IPS DF 6.9 (cell line): ENCODE measurements at regions not wholly inside any gene's neighbourhood (a gene's known extent, or its start where the extent isn't known, plus 50 kb on each side); places are given as distances from the start of the nearest gene placed in this dataset.

ENCODE experiments used
- DNase-seq: peaks from one replicate; pipeline ENCODE4 v3.0.0-alpha.2; 2013; ENCODE audit warnings: low read depth, low spot score
- H3K27ac ChIP-seq: one replicate; pipeline ENCODE4 v1.5.1; 2013; ENCODE audit warnings: low read length, control low read depth
- H3K27me3 ChIP-seq: 2 replicates; pipeline ENCODE4 v1.6.1; 2013; ENCODE audit warnings: mild to moderate bottlenecking, low read length; ENCODE audit not compliant: control insufficient read depth, insufficient read depth
- H3K36me3 ChIP-seq: 2 replicates; pipeline ENCODE4 v1.6.1; 2013; ENCODE audit warnings: low read length; ENCODE audit not compliant: control insufficient read depth, insufficient read depth
- H3K4me1 ChIP-seq: 2 replicates; pipeline ENCODE4 v1.6.1; 2013; ENCODE audit warnings: low read length; ENCODE audit not compliant: control insufficient read depth, insufficient read depth
- H3K4me3 ChIP-seq: 2 replicates; pipeline ENCODE4 v1.5.1; 2013; ENCODE audit warnings: mild to moderate bottlenecking, low read length
- H3K9me3 ChIP-seq: 2 replicates; pipeline ENCODE4 v1.6.1; 2013; ENCODE audit warnings: low read length, inconsistent platforms; ENCODE audit not compliant: control insufficient read depth, insufficient read depth
- WGBS: extraction: QIAGEN DNeasy Blood & Tissue Kit; methylation state at CpG from one replicate; pipeline ENCODE4 v1.1.7; 2013; ENCODE audit warnings: mixed read lengths, missing lambda C conversion rate; ENCODE audit not compliant: insufficient read length, insufficient coverage; 5-methylcytosine and 5-hydroxymethylcytosine counted together

GRCh38 chr16:73739049-73739769 is 557.4 kb upstream of the PSMD7 start:
- Histone ChIP-seq H3K27me3 (no peaks in the 10 kb centered on the region), H3K4me3 (no peak overlapping the region), H3K36me3 (0 out of 2 replicates have a peak, but pooled peaks cover 2% of the 10 kb centered on the region), H3K27ac (no peak overlapping the region), H3K4me1 (no peaks in the 10 kb centered on the region), H3K9me3 (no peaks in the 10 kb centered on the region)
- no CpG with 5 or more reads among the region's 4 CpGs for WGBS
- DNase-seq, result no peak

GRCh38 chr16:73738266-73738665 is 558.3 kb upstream of the PSMD7 start:
- H3K27me3 ChIP-seq, result no peaks in the 10 kb centered on the region
- H3K27ac ChIP-seq, result no peak overlapping the region
- no CpG with 5 or more reads among the region's 4 CpGs for WGBS

GRCh38 chr16:73737637-73738036 is 559.0 kb upstream of the PSMD7 start:
- H3K36me3 ChIP-seq, result 0 out of 2 replicates have a peak, but pooled peaks cover 2% of the 10 kb centered on the region
- WGBS, result no CpG with 5 or more reads among the region's 3 CpGs
- DNase-seq, result no peak

More at GRCh38 chr16:73738266-73738665, 558.3 kb upstream of the PSMD7 start:
- Histone ChIP-seq H3K4me3 (no peak overlapping the region), H3K9me3 (no peaks in the 10 kb centered on the region), H3K36me3 (0 out of 2 replicates have a peak, but pooled peaks cover 2% of the 10 kb centered on the region), H3K4me1 (no peaks in the 10 kb centered on the region)
- DNase-seq, result no peak

GRCh38 chr16:73735954-73736353 is 560.7 kb upstream of the PSMD7 start:
- Histone ChIP-seq H3K4me3 (no peak overlapping the region), H3K4me1 (no peaks in the 10 kb centered on the region), H3K9me3 (no peaks in the 10 kb centered on the region), H3K27ac (no peak overlapping the region), H3K27me3 (no peaks in the 10 kb centered on the region), H3K36me3 (0 out of 2 replicates have a peak, but pooled peaks cover 2% of the 10 kb centered on the region)
- no CpG with 5 or more reads among the region's 1 CpG for WGBS
- DNase-seq, result no peak

More at GRCh38 chr16:73737637-73738036, 559.0 kb upstream of the PSMD7 start:
- H3K9me3 ChIP-seq, result no peaks in the 10 kb centered on the region
- no peaks in the 10 kb centered on the region for H3K27me3 ChIP-seq
- H3K4me1 ChIP-seq, result no peaks in the 10 kb centered on the region
- no peak overlapping the region for H3K27ac ChIP-seq
- H3K4me3 ChIP-seq, result no peak overlapping the region

GRCh38 chr16:73735018-73735417 is 561.6 kb upstream of the PSMD7 start:
- H3K4me1 ChIP-seq, result no peaks in the 10 kb centered on the region
- H3K9me3 ChIP-seq, result no peaks in the 10 kb centered on the region
- no peak overlapping the region for H3K27ac ChIP-seq
- no peak overlapping the region for H3K4me3 ChIP-seq
- no peak for DNase-seq
- H3K36me3 ChIP-seq, result 0 out of 2 replicates have a peak, but pooled peaks cover 2% of the 10 kb centered on the region
- H3K27me3 ChIP-seq, result no peaks in the 10 kb centered on the region
- WGBS, result no CpG with 5 or more reads among the region's 3 CpGs

- H3K27ac ChIP-seq, result no peak overlapping the region
- H3K27me3 ChIP-seq, result no peaks in the 10 kb centered on the region
- no peaks in the 10 kb centered on the region for H3K4me1 ChIP-seq
- no peaks in the 10 kb centered on the region for H3K36me3 ChIP-seq
- no peak overlapping the region for H3K4me3 ChIP-seq
- no peaks in the 10 kb centered on the region for H3K9me3 ChIP-seq
- WGBS, result no CpG with 5 or more reads among the region's 2 CpGs
- no peak for DNase-seq
Observed at GRCh38 chr16:73732681-73733080, 563.9 kb upstream of the PSMD7 start.

GRCh38 chr16:73732143-73732542 is 564.5 kb upstream of the PSMD7 start:
- WGBS, result no CpG with 5 or more reads among the region's 1 CpG
- no peak overlapping the region for H3K27ac ChIP-seq

GRCh38 chr16:73730481-73731090 is 566.0 kb upstream of the PSMD7 start:
- H3K9me3 ChIP-seq, result no peaks in the 10 kb centered on the region
- no CpG with 5 or more reads among the region's 15 CpGs for WGBS
- no peaks in the 10 kb centered on the region for H3K36me3 ChIP-seq
- no peak overlapping the region for H3K4me3 ChIP-seq
- no peak overlapping the region for H3K27ac ChIP-seq
- DNase-seq, result no peak
- H3K4me1 ChIP-seq, result no peaks in the 10 kb centered on the region
- no peaks in the 10 kb centered on the region for H3K27me3 ChIP-seq

More at GRCh38 chr16:73732143-73732542, 564.5 kb upstream of the PSMD7 start:
- Histone ChIP-seq H3K4me3 (no peak overlapping the region), H3K4me1 (no peaks in the 10 kb centered on the region), H3K9me3 (no peaks in the 10 kb centered on the region), H3K36me3 (no peaks in the 10 kb centered on the region), H3K27me3 (no peaks in the 10 kb centered on the region)
- no peak for DNase-seq

GRCh38 chr16:73725156-73725555 is 571.5 kb upstream of the PSMD7 start:
- no CpG with 5 or more reads among the region's 3 CpGs for WGBS
- Histone ChIP-seq H3K9me3 (no peaks in the 10 kb centered on the region), H3K36me3 (no peaks in the 10 kb centered on the region), H3K4me1 (no peaks in the 10 kb centered on the region), H3K4me3 (no peak overlapping the region), H3K27me3 (no peaks in the 10 kb centered on the region), H3K27ac (no peak overlapping the region)
- DNase-seq, result no peak

GRCh38 chr16:73724503-73724902 is 572.1 kb upstream of the PSMD7 start:
- no CpG with 5 or more reads among the region's 2 CpGs for WGBS
- Histone ChIP-seq H3K9me3 (no peaks in the 10 kb centered on the region), H3K27me3 (no peaks in the 10 kb centered on the region), H3K4me3 (no peak overlapping the region), H3K27ac (no peak overlapping the region), H3K4me1 (no peaks in the 10 kb centered on the region), H3K36me3 (no peaks in the 10 kb centered on the region)
- DNase-seq, result no peak
